GM21360 (cell line): ENCODE measurements at regions not wholly inside any gene's neighbourhood (a gene's known extent, or its start where the extent isn't known, plus 50 kb on each side); places are given as distances from the start of the nearest gene placed in this dataset.

Experiments used
- ATAC-seq: cut with Tn5 transposase; IDR thresholded peaks from one replicate; pipeline ENCODE4 v1.9.1; 2021; ENCODE audit warnings: mild to moderate bottlenecking, moderate library complexity; ENCODE audit not compliant: unreplicated experiment

GRCh38 chr9:129231022-129231739 lies 53.1 kb upstream of the IER5L start:
- no peak for ATAC-seq

GRCh38 chr9:129230302-129230701 lies 52.2 kb upstream of the IER5L start:
- ATAC-seq = no peak
